AG09309 (cell line): ENCODE measurements at regions not wholly inside any gene's neighbourhood (a gene's known extent, or its start where the extent isn't known, plus 50 kb on each side); places are given as distances from the start of the nearest gene placed in this dataset.
"Not testable (repeated sequence)": the region's sequence is repeated elsewhere in the genome, so short reads cannot be mapped to it uniquely, and the experiment has no call there.

Experiments
- DNase-seq: peaks from one replicate; pipeline ENCODE4 v3.0.0-alpha.2; 2010; ENCODE audit warnings: low read depth
- H3K4me3 ChIP-seq: 2 replicates; pipeline ENCODE4 v1.5.1; 2011; ENCODE audit warnings: mild to moderate bottlenecking, low read depth, low read length, moderate library complexity; ENCODE audit not compliant: control insufficient read depth
- CTCF ChIP-seq: IDR thresholded peaks from 2 replicates; pipeline ENCODE4 v1.5.1; 2011; ENCODE audit warnings: mild to moderate bottlenecking, low read depth, low read length, inconsistent platforms; ENCODE audit not compliant: insufficient read depth, control insufficient read depth; ENCODE audit errors: missing control alignments

DNA sequence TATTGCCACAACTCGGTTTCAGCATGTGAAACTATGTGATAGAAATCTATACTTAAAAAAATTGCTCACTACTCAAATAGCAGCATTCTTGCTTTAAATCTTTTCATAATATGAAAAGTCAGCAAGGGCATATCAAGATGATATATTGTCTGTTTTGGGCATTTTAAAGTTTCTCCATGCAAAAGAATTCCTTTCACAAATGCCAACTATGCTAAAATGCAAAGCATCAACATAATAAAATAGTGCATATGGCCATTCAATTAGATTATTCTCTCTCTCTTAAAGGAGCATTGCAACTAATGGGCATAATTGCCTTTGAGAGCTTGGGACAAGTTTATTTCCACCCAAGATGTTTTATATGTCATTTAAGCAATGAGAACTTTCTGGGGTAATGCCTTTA, 475.1 kb downstream of the ZPLD1 start:
- no peak for DNase-seq
- no peak overlapping the region for H3K4me3 ChIP-seq
- TF ChIP-seq CTCF = no peak

- no peak for DNase-seq
- no peak overlapping the region for H3K4me3 ChIP-seq
- no peak for TF ChIP-seq CTCF
These were observed 481.7 kb downstream of the ZPLD1 start for GRCh38 chr3:102916532-102916931.

DNA sequence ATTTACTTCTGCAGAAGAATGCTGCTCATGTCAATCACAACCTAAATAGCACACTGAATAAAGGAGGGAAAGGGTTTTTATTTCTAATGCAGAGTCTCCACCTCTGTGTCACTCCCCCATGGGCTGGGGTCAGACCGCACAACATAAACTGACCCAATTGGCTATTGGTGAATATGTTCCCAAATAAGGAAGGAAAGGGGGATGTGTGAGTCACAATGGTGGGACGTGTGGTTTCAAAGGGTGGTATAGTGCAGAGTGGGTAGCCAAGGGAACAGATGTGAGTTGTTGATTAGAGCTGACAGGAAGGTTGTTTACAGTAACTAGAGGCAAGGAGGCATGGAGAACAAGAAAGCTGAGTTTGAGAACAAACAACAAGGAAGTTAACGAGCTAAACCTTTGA, 491.8 kb downstream of the ZPLD1 start:
- no peak overlapping the region for H3K4me3 ChIP-seq
- no peak for DNase-seq
- TF ChIP-seq CTCF = no peak

- no peak overlapping the region for H3K4me3 ChIP-seq
- no peak for TF ChIP-seq CTCF
- DNase-seq = no peak
These were observed 498.6 kb downstream of the ZPLD1 start for GRCh38 chr3:102933377-102933776.

GRCh38 chr3:102936511-102937045, 501.8 kb downstream of the ZPLD1 start:
- no peak overlapping the region for H3K4me3 ChIP-seq
- no peak for TF ChIP-seq CTCF
- DNase-seq = no peak

DNA sequence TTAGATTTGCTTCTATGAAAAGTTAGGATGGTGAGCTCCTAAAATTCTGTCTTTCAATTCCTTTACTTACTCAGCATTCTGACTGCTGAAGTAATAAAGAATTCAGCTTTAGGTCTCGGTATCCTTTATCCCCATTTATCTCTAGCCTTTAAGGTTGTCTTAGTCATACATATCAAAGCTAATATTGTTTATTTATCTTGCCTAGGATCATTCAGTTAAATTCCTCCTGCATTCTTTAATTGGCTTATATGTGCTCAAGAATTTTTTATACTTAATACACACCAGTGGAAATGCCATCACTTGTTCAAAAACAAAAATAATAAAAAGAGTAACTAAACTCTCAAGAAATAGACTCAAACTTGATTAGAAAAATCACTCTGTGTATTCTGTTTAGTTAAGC, 507.0 kb downstream of the ZPLD1 start:
- TF ChIP-seq CTCF = no peak
- no peak for DNase-seq
- H3K4me3 ChIP-seq = no peak overlapping the region

DNA sequence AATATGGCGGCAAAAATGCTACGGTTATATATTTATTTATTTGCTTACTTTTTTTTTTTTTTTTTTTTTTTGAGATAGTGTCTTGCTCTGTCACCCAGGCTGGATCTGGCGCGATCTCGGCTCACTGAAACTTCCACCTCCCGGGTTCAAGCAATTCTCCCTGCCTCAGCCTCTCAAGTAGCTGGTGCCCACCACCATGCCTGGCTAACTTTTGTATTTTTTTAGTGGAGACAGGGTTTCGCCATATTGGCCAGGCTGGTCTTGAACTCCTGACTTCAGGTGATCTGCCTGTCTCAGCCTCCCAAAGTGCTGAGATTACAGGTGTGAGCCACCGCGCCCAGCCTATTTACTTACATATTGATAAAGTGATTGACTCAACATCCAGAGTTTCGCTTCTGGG, 511.6 kb downstream of the ZPLD1 start:
- not testable (repeated sequence) for DNase-seq, H3K4me3 ChIP-seq

- TF ChIP-seq CTCF = no peak
- no peak for DNase-seq
- no peak overlapping the region for H3K4me3 ChIP-seq
These were observed 537.5 kb downstream of the ZPLD1 start for GRCh38 chr3:102972350-102972749.
